ENCODE measurements at regions not wholly inside any gene's neighbourhood (a gene's known extent, or its start where the extent isn't known, plus 50 kb on each side); places are given as distances from the start of the nearest gene placed in this dataset.

DNA sequence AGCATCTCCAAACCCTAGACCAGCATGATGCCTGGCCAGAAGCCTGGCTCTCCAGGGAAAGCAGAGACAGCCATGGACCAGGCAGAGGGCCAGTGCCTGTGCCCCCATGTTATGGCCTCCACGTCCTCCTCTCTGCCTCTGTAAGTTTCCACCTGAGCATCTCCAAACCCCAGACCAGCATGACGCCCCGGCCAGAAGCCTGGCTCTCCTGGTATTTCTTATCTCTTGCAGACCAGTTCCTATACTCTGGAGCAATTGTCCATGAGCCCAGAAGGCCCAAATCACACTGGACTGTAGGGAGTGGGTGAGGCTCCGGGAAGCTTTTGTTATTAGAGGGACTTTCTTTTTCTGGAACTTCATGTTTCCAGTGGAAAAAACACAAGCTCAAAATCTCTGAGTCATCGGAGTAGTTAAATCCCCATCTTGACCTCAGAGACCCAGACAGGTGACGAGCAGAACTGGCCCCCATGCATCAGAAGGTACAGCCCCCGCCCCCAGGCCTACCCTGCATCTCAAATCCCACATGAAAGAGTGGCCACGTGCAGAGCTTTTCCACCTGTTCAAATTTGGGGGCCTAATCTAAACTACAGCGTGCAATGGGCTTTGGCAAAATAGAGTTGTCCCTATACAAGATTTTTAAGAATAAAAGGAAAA, 110.2 kb upstream of the FOXQ1 start:
- DNase-seq (ENCODE audit: low read depth in 2 of 2), result no peak

DNA sequence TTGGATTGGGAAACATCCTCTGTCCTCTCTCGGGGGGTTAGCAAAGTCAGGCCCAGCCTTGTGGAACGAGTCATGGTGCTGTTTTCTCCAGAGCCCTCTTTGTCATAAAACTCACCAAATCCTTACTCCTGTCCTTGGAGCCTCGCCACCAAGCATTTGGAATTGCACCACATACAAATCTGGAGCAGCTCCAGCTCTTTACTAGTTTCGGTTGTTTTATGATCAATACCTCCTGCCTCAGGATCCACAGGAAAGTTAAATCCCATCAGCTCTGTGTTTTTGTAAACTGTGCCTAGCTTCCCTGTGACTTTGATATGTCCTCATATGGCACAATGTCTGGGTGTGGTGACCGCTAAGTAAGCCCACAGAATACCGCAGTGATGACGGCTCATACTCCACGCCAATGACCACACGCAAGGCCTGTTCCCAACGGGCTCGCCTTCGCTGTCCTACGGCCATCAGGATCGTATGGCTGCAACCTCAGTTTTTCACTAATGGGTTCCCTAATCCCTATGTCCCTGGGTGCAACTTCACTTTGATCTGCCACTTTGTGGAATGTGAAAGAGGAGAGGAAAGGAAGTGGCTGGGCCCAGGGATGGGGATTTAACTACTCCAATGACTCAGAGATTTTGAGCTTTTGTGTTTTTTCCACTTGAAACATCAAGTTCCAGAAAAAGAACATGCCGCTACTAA, 111.3 kb upstream of the FOXQ1 start:
- DNase-seq (ENCODE audit: low read depth in 2 of 2), result no peak

DNA sequence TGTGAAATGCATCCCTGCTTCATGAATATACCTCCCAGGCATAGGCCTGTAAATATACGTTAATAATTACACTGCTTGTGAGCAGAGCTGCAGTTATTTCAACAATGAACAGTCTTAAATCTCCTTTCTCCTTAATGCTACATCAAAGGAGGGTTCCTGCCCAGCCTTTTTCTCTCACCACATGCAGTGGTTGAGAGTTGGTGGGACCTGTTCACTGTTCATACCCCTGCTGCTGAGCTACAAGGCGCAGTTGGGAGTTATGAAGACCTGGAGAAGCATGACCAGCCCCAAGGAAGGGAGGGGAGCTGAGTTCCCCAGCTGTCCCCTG, 111.9 kb upstream of the FOXQ1 start:
- DNase-seq (ENCODE audit: low read depth in 2 of 2), result no peak

DNA sequence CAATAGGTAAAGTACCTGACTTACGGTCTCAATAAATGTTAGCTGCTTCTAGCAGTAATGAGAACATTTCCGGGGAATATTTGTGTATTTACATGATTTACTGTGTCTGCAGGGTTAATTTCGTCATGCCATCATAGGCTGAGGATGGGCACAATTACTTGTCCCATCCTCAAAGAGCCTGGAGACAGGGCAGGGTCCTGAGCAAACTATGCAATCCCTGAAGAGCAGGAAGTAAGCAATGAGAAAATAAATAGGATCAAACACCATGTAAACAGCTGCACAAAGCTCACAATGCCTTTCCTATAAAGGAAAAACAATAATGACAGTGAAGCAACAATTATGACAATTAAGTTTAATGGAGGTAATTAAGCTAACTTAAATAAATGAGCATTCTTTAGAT, 114.6 kb upstream of the FOXQ1 start:
- DNase-seq (ENCODE audit: low read depth in 2 of 2), result no peak

DNA sequence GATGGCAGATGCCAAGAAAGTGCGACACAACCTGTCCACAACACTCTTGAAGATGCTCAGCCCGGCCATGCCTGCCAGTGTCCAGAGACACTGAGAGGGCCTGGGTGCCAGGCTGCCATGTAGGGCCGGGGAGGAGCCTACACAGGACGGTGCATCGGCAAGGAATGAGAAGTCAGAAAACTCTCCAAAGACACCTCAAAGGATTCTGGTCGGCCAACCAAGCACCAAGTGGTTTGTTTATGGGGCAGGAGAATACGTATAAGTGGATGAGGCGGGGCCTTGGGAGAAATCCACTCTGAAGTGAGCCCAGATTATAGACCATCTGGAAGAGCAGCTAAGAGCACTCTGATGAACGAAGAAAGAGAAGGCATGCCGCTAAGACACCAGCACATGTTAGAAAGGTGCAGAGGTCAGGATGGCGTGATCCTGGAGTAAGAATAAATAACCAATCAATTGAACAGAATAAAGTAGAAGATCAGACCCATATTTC, 120.7 kb upstream of the FOXQ1 start:
- no peak for DNase-seq (ENCODE audit: low read depth in 2 of 2)

DNA sequence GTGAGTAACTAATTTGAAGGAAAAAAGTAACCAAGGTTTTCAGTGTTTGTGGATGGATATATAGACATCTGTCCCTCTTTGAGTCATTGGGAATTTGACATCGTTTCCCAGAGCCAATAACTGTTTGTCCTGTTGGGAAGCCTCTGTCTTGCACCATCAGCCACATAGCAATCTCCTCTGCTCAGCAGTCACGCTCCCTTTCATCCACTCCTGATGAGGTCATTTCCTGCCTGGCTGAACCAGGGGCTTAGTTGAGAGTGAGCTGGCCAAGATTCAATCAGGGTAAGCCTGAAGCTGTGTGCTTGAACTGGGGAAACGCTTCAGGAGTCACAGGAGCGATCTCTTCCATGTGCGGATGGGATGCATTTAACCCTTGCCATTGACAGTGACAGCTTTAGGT, 121.5 kb upstream of the FOXQ1 start:
- DNase-seq (ENCODE audit: low read depth in 2 of 2), result peak in 1 of 2 donors; percentile 2

DNA sequence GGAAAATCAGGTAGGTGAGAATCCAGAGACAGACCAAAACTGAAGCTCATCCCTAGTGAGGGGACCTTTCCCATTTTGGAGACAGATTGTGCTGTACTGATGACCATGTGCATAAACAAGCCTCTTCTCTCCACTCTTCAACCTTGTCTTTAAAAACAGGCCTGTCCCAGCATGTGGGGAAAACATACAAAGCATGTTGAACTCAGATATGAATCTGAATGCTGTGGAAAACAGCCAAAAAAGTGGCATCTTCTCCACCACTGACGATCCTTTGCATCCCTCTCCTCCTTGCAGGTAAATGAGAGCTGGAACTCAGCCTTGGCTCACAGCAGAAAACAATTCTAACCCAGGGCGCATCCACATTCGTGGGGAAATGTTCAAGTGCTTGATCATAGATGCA, 123.7 kb upstream of the FOXQ1 start:
- DNase-seq (ENCODE audit: low read depth in 2 of 2), result no peak

DNA sequence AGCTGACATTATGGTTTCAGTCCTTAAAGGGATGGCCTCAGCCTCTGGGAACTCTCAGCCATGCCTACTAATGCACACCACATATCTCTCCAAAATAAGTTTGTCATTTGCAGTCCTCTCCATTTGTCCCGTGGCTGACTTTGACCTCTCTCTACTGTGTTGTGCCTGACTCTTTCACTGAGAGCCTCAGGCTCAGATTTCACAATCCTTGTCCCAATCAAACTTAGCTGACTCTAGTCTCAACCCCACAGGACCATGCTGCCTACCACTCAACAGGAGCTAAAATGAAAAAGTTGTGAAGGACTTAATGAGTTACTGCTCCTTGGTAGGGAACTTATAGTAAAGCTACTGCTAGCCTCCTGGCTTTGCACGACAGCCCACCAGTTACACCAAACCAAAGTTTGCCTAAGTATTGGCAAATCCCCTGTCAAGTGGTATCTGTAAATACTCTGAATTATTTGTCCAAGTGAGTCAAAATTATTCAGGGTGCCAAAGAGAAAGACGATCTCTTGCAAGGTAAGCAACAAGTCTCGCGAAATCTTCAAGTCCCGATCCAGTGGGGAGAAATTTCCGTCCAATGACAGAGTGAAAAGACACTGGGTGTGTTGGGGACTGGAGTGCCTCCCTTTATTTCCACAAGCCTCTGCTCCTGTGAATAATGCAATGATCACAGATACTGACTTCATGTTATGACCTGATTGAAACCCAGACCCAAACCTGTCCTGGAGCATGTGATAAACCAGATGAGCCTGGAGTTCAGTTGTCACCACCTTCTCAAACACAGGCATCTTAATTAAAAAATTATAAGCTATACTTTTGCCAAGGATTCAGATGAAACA, 124.4 kb upstream of the FOXQ1 start:
- no peak for DNase-seq (ENCODE audit: low read depth in 2 of 2)

DNA sequence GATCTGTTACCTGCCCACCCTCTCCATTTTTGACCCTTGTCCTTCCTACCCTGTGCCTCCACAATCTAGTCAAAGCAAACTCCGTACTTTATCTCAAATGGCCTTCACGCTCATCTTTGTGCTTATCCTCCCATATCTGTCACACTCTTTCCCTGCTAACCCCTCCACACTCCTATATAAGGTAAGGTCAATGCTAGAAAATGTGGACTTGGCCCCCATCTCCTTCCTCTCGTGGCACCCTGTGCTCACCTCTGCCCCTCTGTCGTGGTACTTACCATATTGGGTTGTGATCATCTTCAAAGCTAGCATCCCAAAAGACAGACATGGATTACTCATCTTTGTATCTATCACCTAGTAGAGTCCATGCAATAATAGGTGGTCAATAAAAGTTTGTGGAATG, 127.6 kb upstream of the FOXQ1 start:
- DNase-seq (ENCODE audit: low read depth in 2 of 2), result no peak

DNA sequence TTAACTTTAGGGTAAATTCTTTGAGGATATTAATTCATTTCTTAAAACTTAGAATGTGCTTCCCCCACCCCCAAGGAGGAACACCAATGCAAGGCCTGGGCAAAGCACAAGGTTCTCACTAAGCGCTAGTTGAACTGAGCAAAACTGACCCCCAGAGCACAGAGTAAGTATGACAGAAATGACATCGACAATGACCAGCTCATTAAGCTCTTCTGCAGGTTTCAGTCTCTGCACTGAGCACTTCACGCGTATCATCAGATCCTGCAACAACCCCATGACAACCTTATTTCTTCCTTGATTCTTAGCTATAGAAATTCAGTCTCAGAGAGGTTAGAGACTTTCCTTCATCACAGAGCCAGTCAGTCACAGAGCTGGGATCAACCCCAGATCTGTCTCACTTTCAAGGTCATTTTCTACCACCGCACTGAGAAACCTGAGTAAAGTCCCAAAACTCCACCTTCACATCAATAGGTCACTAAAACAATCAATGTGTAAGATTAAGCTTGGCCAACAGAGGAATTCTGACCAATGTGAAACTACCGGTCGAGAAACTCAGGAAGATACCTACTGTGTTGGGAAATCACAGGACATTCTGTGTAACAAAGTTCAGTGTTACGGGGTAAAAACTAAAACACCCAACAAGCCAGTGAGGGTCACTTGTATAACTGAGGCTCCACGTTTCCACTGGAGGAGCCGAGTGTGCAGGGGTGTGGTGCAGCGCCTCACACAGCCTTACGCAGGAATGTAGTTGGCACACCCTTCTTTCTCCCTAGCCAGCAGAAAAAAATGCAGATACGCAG, 129.0 kb upstream of the FOXQ1 start:
- no peak for DNase-seq (ENCODE audit: low read depth in 2 of 2)

DNA sequence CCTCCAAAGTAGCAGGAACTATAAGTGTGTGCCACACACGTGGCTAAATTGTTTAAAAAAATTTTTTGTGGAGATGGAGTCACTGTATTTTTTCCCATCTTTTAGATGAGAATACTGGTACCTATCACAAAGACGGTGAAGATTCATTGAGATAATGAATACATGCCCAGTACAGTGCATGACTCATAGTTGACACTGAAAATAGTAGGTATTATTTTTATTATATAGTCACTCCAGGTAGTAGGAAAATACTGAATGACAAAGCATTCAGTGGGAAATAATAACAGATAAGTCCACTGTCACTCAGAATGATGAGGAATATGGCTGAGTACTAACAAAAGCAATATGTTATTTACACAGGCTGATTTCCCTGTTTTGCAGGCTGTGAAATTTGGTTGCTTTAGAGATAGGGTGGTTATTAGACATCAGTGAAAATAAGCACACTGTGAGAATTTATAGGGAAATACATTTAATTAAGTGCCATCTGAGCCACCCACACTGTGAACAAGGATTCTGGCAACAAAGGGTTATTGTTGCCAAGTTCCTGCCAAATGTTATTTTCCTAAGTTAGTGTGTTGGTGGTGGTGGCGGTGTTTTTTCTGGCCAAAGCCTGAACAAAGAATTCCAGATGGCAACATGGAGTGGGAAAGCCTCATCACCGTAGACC, 129.8 kb upstream of the FOXQ1 start:
- no peak for DNase-seq (ENCODE audit: low read depth in 2 of 2)

DNA sequence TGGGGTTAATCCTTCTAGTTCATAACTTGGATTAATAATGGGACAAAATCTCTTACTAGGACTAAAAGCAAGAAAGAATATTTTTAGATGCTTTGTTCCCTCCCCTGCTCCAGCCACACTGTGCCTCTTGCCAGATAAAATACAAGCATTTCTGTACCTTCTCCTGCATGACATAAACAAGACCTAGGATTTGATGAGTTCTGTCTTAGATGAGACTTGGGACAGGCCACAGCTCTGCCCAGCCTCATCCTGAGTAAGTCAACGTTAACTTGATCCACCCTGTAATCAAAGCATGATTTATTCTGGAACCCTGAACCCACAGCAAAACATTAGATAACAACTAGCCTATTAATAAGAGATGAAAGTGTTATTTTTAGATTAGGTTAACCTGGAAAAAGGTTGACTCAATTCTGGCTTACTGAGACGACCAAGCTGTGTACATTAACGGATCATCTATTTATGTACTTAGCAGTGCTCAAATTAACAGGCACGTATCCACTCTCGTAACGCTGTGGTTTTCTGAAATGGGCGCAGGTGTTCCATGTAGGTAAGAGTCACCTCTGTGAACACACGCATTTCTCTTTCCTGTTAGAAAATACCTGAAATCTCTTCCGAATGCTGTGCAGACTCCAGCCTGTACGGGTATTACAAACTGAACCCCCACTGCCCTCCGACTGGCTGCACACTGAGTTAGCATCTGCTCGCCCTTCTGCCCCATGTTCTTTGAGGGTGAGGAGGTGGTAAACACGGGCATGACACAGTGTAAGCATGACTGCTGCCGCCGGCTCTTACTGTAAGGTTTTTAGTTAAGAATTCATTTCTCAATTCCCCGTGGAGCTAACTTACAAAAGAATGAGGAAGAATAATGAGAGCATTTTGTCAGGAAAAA, 132.1 kb upstream of the FOXQ1 start:
- no peak for DNase-seq (ENCODE audit: low read depth in 2 of 2)

DNA sequence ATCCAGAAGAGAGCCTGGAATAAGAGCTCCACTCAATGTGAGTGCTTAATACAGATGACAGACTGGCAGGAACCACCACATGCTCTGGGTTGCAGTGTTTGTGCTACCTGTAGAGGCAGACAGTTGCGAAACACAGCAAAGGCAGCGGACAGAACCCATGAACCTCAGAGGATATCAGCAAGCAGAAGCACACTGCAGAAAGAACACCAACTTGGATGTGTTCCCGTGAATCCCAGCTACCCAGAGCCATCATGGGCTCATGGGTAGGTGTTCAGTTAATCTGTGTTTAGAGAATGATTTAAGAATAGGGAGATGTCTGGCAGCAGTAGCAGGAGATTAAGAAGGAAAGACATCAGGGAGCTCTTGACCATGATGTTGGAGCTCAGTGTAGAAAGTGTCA, 133.3 kb upstream of the FOXQ1 start:
- no peak for DNase-seq (ENCODE audit: low read depth in 2 of 2)

DNA sequence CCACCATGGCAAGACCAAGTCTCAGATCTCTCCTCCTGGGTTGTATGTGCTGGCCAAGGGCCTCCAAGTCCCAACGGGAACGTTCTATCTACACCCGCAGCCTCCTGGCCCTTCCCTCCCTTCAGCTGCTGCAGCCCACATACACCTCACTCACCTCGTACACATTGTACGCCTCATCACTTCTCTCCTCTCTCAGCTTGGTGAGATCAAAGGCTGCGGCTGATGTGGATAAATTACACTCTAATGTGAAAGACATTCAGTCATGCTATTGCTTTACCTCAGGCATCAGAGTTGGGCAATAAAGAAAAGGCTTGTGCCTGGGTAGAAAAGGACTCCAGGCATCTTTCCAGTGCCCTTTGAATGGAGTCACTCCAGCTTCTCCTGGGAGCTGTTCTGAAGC, 135.3 kb upstream of the FOXQ1 start:
- DNase-seq (ENCODE audit: low read depth in 2 of 2), result no peak

DNA sequence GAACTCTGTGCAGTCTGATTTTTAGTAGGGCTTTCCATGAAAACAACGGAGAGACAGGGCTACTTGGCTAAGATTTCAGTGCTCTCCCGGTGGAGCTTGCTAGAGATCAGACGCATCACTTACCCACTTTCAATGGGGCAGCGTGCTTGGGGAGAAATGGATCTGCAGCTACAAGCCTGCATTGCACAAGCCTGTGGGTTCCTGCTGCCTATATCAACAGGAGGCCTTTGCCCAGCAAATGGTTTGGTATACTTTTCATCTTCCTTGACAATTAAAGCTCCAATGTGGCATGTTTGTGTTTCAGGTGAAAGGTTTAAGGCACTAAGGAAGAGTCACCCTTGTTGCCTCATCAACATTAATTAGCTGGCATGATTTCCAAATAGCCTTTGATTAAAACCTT, 136.0 kb upstream of the FOXQ1 start:
- DNase-seq (ENCODE audit: low read depth in 2 of 2), result no peak

DNA sequence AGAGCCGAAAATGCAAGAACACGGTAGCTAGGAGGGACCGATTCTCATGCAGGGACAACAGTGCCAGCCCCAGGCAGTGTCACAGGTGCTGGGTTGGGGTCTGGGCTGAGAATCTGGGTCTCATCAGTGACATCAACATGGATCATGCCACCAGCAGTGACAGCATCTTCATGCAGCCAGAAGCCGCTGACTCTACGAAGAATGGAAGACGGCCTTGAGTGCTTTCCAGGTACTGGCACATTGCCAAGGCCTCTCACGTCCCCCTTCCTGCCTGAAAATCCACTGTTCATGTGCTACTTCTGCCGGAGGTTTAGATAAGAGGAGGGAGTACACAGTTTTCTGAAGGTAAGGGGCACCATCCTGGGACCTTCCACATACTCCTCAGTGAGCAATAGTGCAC, 141.1 kb upstream of the FOXQ1 start:
- DNase-seq (ENCODE audit: low read depth in 2 of 2), result no peak

DNA sequence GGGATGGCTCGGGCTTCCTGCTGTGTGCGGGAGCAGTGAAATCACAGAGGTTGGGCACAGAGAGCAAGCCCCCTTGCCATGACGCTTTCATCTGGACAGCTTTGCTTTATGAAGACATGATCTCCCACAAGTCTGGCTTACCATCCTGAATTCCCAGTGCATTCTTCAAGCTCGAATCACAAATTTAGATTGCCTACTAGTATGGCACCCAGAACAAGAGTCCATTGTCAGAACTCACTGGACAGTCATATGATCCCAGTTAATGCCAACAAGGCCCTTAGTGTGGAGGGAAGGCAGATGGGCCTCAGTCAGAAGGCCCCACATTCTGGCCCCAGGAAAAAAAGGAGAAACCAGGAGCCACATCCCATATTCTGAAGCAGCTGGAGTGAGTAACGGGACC, 147.3 kb upstream of the FOXQ1 start:
- DNase-seq (ENCODE audit: low read depth in 2 of 2), result no peak

DNA sequence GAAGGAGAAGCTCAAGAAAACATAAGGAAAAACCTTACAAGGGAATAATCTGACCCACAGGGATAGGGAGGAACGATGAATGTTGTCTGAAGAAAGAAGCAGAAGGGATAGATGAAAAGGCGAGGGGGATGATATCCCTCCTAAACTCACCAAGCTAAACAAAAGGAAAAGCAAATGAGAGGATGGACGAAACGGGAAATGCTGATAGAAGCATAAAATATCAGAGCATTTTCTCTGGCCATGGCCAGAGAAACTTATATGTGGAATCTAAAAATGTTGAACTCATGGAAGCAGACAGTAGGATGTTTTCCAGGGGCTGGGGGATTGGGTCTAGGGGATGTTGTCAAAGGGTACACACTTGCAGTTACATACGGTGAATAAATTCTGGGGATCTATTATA, 148.4 kb upstream of the FOXQ1 start:
- DNase-seq (ENCODE audit: low read depth in 2 of 2), result no peak

DNA sequence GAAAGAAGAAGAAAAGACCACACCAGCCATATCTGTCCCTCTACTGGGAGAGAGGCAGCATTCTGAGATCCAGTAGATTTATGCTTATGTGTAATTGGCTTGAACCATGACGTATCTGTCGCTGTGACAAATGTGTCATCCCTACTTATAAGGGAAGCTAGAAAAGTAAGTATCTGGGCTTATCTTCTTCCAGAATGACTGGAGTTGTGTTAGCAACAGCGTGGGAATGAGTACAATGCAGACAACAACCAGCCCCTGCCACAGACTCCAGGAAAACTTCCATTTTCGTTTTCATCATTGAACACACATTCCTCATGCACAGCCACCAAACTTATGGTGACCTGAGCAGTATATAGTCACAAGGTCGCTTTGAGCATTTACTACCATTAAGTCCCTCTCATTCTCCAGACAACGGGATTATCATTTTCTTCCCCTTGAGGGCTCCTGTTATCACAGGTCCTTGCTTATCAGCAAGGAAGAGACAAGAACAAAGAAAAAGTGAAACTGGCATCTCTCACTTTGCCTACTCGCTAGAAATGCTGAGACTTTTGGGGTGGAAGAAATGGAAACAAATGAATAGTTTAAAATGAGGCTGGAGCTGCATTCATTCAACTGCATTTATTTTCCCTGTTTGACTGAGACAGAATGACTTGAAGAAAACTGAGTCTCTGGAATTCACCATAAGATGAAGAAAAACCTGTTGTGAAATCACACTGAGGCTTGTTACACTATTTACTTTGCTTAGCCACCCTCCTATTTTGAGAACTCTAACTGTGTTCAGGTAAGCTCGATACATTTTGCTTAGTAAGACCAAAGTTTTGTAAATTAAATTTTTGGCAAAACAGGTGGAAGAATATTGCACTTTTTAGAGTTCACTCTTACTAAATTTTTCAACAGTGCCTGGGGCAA, 149.3 kb upstream of the FOXQ1 start:
- DNase-seq (ENCODE audit: low read depth in 2 of 2), result no peak

All from dermis microvascular lymphatic vessel endothelial cell (primary cell).